HG03280 (cell line): ENCODE measurements at regions not wholly inside any gene's neighbourhood (a gene's known extent, or its start where the extent isn't known, plus 50 kb on each side); places are given as distances from the start of the nearest gene placed in this dataset.

Source experiments
- ATAC-seq: cut with Tn5 transposase; IDR thresholded peaks from one replicate; pipeline ENCODE4 v1.9.1; 2021; ENCODE audit warnings: mild to moderate bottlenecking, moderate library complexity; ENCODE audit not compliant: unreplicated experiment

DNA sequence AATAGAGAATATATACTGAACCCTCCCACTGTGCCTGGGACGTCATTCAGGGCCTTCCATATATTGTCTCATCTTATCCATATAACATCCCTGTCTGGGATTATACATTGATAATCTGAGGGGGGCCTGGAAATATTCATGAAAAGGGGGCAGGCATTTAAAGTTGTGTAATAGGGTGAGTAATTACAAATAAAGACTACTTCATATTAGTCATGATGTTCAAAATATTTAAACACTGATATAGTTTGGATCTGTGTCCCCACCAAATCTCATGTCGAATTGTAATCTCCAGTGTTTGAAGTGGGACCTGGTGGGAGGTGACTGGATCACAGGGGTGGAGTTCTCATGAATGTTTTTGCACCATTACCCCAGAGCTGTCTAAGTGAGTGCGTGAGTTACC is 97.8 kb downstream of the AQP9 start:
- no peak for ATAC-seq

DNA sequence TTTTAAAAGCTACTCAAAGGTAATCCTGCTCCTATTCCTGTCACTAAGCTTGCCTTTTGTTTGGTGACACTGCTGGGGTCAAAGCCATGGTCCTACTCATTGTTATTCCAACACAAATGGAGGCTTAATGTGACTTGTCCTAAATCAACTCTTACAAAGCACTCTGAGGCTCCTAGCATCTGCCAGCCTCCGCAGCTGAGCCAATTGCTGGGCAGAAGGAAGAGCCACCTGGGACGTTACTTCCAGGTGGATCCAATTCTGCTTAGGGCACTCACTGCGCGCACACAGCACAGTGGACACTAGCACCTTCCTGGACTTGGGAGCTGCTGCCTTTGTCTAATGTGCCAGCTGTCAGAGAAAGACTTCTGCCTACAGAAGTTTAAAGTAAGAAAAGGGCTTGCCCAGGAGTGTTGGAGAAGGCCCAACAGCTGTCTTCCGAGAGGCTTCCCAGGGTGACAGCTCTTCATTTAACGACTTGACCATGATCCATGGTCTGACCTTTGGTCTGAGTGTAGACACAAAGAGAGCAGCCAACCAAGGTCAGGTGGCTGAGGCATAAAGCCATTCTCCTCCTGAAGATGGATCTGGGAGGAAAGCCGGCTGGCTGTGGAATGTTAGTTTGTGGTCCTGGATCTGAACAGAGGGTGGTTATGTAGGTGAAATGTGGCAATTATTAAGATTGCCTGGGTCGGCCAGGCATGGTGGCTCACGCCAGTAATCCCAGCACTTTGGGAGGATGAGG is 102.2 kb downstream of the AQP9 start:
- no peak for ATAC-seq

DNA sequence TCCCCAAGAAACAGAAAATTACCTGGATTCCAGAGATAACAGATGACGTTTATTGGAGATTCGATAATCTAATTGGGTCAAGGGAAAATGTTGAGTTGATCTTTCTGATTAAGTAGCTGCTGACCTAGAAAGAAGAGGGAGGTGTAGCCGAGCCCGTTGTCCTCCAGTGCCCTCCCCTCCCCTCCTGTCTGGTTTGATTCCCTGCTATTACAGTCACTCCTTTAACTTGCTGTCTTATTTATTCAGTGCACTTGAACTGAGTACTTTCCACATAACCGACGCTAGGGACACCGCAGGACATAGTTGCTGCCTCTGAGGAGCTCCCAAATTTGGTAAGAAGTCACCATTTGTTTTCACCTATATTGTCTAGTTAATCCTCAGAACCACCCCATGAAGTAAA is 103.7 kb downstream of the AQP9 start:
- ATAC-seq: no peak

DNA sequence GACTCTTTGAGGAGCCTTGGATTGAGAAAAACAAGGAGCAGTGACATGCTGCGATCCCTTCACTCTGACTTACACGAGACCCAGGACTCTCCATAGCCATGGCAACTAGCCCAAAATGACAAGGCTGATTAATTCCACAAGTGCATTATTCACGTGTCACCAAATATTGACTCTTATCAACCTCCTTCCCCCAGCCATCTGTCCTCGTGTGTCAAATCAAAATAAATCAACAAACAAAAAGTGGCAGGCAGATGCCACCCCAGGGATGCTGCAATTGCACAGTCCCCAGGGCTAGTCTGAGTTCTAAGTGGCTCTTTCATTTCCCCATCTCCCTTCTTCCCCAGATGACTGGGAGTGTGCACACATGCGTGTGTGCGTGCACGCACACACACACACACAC is 104.9 kb downstream of the AQP9 start:
- ATAC-seq: no peak

DNA sequence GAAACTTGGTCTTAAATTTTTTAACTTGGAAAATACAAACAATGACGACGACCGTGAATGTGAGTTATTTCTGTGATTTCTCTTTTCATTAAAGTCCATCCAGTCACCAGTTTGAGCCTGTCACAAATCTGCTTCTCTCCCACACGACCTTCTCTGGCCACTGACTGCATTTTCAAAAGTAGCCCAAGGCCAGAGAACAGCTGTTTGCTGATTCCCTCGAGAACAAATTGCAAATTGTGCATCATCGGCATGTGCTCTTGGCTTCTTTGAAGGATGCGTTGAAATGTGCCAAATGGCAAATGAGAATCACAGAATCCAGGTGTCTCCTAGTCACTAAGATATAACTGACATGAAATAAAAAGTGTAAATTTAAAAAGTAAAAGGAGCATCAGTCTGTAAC is 106.4 kb downstream of the AQP9 start:
- ATAC-seq: no peak

DNA sequence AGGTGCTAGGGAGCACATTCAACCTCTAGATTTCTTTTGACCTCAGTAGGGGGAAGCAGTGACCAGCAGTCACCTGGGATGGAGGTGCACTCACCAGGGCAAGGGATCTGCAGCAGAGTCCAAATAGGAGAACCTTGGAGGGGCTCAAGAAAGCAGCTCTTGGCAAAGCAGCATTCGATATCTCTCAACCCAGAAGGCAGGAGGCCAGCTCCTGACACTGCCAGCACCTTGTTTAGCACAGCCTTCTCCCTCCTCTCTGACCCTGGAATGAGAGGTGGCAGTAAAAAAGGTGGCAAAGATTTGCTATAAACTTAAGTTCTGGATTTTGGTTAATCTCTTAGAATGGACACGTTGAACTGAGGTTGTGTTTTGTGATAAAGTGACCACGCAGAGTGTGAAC is 107.9 kb downstream of the AQP9 start:
- ATAC-seq: no peak

DNA sequence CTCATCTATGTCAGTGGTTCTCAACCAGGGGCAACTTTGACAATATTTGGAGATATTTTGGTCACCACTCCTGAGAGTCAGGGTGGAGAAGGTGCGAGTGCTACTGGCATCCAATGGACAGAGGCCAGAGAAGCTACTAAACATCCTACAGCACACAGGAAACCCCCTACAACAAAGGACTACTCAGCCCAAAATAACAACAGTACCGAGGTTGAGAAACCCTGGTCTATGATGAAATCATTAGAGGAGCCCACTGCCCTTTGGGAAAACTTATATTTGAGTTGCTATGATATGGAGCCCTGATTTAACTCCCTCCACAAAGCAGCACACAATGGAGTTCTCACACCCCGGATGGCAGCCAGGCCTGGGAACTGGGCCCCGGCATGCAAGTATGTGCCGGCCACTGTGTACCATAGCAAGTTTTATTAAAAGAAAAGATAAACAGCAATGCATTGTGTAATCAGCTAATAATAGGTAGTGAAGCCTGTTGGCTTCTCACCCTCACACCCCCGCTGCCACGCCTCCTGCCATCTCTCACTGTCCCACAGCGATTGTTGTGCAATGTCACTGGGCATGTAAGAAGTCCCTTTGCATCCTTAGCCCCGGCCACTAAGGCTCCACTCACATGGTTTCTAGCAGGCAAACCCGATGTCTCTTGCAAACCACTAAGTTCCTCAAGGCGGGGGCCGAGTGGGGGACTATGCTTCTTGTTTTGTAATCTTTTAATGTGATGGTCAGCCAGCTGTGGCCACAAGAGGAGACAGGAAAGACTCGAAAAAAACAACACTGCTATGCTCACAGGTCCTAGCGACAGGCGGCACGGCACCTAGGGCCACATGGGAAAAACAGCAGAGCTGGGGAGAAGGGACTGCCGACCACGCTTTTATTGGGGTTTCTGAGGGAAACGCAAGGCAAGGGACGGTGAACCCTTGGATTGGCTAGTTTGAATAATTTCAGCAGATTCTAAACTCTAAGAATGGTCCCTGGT is 110.0 kb downstream of the AQP9 start:
- no peak for ATAC-seq

DNA sequence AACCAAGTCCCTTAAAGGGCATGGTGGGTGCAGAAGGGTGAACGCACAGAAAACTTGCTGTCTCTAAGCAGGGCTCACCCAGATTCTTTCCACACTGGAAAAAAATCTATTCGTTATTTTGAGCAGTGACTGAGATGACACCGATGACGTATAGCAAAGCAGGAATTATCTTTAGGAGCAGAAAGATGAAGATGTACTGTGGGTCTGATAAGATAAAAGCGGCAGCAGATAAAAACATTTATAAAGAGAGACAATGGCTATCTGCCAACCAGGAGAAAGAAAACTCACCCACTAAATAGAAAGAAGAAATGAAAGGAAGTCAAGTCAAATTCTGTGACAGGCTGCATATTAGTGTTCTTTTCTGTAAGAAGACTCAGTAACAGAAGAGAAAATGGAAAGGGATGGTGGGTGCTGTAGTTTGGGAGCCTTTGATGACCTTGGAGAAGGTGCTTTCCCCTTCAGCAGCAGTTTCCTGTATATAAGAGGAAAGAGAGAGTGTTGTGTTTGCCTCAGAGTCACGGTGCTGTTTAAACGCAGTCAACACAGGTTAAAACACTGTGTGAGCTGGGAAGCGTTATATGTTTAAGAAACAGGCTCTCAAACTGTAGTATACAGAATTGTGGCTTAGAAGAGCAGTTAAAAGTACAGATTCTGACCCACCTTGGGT is 111.6 kb downstream of the AQP9 start:
- no peak for ATAC-seq

DNA sequence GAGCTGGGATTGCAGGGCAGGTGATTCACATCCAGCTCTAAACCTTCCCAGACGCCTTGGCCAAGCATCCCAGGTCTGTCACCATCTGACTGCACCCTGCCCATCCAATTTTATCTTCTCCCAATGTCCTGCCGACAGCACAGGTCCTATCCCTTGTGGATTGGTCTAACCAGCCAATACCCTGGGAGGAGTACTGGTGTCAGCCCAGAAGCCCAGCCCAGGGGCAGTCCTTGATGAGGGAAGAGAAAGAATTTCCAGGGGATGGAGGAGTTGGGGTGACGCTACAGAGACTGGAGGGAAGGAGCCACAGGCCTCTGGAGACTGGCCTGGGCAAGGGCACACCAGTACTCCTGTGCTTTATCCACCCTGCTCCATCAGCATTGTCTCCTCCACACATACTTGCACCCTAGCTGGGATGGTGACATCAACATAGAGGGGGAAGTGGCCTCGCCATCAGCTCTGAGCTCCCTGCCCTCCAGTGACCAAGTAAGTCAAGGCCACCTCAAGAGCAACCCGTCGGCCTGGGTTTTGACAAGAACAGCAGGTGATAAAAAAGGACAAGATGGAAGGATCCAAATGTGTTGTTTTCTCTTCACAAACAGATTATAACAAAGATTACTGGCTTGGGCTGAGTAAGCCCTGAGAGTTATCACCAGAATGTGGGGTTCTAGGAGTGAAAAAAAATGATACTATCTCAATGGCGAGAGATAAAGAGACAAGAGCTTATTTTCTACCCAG is 114.6 kb downstream of the AQP9 start:
- no peak for ATAC-seq

DNA sequence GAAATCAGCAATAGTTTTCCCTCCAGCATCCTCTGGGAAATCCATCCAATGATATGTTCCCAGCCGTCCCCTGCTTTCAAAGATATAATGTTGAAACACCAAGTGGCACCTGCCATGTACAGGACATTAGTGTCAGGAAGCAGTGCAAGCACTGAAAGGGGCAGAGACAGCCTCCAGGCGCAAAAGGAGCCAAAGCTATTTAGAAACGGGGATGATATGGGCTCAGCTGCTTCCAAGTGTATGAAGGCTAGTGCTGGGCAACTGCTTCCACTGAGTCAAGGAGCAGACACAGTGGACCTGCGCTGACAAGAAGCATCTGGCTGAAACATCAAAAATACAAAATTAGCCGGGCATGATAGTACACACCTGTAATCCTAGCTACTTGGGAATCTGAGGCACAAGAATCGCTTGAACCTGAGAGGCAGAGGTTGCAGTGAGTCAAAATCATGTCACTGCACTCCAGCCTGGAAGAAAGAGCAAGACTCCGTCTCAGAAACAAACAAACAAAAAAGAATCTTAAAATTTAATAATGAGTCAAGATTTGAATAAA is 119.7 kb downstream of the AQP9 start:
- ATAC-seq: no peak

DNA sequence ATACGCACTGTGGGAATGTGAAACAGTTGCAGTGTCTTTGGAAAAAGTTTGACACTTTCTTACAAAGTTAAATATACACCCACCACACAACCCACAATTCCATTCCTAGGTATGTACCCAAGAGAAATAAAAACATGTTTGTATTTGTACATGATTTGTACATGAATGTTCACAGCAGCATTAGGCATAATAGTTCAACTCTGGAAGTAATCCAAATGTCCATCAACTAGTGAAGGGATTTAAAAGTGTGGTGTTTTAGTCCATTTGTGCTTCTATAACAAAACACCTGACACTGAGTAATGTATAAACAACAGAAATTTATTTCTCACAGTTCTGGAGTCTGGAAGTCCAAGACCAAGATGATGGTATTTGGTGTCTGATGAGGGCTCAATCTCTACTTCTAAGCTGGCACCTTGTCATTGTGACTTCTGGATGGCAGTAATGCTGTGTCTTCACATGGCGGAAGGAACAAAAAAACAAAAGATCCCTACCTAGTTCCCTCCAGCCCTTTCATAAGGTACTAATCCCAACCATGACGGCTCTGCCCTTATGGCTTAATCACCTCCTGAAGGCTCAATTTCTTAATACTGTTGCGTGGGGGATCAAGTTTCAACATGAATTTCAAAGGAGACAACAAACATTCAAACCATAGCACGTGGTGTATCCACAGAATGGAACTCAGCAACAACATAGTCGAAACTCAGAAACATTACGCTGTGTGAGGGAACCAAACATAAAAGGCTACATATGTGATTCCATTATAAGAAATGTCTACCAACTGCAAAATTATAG is 120.5 kb downstream of the AQP9 start:
- no peak for ATAC-seq

DNA sequence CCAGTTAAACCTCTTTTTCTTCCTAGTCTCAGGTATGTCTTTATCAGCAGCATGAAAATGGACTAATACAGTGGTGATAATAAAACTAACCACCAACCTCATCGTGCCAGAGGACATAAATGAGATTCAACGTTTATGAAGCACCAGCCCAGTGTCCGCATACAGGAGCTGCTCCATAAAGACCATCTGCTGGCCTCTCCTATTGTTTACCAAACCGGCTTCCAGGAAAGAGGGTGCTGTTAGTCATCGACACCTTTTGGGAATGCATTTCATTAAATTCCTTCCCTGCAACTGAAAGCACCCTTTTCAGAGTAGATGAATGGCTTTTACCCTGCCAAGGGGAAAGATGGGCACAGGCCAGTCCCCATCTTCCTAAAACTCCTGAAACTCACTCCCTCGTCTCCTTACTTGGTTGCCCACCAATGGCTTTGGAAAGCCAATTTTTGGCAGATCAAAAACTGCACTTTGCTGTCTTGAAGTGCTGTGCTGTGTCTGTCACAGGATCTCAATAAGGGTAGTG is 122.1 kb downstream of the AQP9 start:
- no peak for ATAC-seq

DNA sequence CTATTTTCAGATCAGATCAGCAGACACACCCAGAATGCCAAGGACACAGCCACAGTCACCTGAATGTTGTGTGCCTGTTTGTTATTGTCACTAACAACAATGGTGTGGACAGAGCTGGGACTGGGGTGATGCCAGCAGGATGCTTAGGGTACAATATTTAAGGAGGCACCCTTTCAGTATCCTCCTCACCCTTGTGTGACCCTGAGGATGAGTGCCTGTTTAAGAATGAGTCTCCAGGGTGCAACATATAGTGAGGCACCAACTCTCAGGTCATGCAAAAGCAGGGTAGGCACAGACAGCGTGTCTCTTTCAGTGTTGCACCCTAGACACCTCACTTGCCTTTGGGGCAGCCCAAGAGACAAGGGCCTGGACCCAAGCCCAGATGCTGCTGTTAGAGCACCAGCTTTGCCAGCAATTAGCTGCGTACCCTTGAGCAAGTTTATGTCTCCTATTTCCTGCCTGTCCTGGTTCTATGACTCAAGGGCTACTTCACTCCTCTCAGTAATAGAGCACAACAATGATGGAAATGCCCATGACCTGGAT is 122.6 kb downstream of the AQP9 start:
- no peak for ATAC-seq

DNA sequence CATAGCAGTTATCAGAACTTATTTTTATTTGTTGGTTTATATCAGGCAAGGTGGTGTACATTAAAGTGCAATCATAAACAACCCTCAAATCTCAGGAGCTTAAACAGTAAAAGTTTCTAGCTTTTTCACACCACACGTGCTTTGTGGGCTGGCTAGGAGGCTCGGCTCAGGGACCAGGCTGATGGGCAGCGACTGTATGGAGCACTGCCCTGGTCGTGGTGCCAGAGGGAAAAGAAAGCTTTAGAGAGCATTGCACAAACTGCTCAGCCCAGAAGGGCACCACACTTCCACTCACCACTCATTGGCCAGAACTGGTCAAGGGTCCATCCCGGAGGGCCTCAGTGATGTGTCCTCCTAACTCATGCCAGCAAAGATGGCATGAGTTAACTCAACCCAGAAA is 123.2 kb downstream of the AQP9 start:
- no peak for ATAC-seq

DNA sequence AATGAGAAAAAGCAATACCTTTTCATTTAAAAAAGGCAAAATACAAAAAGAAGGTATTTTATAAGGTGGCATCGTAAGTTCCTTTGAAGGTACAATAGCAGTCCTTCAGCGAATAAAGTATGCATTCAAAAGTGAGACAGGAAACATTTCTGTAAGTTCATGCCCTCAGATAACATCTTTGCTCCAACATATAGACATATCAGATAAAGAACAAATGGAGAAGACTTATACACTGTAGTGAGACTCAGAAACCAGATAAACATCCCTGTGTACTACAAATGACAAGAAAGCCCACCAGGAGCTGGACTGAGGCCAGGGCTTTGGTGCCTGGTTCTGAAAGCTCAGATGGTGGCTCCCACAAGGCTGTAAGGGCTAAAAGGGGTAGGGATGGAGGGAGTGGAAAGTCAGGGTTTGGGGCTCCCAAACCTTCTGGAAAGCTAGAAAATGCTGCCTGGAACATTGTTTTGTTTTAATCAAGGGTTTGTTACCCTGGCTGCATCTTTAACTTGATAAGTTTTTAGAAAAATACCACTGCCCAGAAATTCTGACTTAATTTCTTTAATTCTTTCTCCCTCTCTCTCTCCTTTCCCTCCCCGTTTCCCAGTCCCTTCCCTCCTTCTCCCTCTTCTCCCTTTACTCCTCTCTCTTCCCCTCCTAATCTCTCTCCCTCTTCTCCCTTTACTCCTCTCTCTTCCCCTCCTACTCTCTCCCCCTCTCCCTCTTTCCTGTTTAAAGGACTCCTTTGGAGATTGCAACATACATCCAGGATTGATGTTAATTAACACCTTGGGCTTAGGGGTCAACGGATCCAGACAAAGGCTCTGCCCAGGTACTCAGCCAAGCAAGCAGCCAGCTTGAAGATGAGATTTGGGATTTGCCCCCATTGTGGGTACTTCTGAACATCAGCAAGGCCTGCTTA is 126.1 kb downstream of the AQP9 start:
- no peak for ATAC-seq

DNA sequence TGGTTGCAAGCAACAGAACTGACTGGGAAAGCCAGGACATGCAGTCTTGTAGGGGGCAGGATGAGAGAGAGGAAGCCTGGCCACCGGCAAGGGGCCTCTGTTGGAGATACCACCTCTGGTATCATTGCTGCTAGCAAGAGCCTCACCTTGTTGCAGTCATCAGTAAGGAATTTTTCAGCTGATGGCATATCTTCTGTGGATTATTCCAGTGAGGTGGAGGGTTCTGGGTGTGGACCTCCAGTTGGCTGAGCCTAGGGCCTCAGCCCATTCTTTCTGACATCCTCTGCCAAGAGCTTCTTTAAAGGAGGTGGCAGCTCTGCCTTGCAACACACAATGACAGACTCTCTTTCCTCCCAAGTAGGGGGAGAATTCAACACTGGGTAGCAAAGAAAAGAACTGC is 128.9 kb downstream of the AQP9 start:
- ATAC-seq: no peak

DNA sequence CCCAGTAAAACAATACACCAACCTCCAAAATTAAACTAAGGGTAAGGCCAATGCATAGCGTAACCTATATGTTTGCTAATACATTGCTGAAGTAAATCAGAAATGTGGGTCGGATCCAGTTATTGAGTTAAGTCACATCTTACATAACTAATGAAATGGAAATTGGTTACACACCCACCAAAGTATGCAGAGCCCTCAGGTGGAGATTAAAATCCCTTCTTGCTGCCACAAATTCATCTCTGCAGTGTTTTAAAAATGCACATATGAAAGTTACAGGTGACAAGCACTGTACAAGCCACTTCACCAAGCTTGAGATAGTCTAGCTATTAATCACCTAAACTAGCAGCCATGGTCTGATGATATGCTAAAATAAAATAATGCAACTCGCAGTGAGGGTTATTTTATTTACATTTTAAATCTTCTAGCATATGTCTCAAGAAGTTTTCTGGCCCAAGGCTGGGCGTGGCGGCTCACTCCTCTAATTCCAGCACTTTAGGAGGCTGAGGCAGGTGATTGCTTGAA is 130.6 kb downstream of the AQP9 start:
- no peak for ATAC-seq
